Stromal cell of bone marrow (primary cell): ENCODE measurements at regions not wholly inside any gene's neighbourhood (a gene's known extent, or its start where the extent isn't known, plus 50 kb on each side); places are given as distances from the start of the nearest gene placed in this dataset.
"Not testable (repeated sequence)": the region's sequence is repeated elsewhere in the genome, so short reads cannot be mapped to it uniquely, and the experiment has no call there.

ENCODE experiments used
- DNase-seq: peaks from one replicate; pipeline ENCODE4 v3.0.0-alpha.2; 2012; ENCODE audit warnings: low read depth

DNA sequence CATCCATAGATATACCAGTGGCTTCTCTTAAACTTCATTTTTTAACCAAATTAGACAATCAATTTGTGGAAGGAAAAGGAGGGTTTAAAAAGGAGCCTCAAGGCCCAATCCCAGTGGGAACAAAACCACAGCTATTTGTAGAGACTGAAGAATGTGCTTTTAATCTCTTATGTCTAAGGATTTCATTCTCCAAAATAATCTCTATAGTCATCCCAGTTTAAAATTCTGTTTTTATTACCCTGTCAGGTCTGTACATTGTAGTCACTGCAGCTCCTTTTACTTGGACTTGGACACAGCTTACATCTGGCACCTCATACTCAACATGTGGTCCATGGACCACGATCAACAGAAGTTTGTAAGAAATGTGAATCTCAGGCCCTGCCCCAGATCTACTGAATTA, 152.1 kb upstream of the STMND1 start:
- peak; percentile 37 for DNase-seq

DNA sequence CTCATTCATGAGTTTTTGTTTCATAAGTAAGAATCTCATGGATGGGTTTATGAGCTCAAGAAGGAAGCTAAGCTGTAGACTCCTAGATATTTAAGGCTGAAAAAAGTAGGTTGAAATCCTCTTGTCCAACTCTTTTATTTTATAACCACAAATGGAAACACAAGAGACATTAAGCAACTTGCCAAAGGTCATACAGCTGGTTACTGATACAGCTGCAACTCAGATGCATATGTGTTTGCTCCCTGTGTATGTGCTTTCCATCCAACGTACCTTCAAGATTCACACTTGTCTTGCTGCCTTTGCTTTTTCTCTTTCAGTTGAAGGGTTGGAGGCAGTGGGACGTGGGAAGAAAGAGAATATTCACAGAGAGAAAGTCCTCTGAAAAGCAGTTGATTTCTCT, 153.5 kb upstream of the STMND1 start:
- no peak for DNase-seq

DNA sequence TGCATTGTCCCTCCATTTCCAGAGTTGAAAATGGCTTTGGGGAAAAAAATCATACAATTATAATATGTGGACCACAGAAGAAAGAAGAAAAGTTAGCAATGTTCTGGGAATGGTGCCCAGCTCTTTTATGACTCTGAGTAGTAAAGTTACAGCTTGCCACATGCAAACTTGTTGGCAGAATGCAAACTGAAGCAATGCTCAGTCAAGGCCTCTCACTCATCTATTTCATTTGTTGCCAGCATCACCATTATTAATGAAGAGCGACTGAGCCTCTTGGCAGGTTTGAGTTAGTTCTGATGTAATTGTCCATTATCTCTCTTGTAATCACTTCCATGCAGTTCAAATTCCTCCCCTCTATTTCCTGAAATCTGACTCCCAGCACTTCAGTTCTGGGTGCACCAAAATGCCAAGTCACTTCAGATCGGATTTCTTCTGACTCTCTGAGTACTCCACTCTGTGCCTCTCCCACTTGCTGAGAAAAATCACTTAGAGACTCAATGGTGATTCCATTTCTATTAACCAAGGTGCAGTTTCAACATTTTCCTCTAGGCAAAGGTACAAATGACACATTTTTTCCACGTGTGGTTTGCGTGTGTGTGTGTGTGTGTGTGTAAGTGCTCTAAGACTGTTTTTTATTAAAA, 154.4 kb upstream of the STMND1 start:
- peak; percentile 99 for DNase-seq

DNA sequence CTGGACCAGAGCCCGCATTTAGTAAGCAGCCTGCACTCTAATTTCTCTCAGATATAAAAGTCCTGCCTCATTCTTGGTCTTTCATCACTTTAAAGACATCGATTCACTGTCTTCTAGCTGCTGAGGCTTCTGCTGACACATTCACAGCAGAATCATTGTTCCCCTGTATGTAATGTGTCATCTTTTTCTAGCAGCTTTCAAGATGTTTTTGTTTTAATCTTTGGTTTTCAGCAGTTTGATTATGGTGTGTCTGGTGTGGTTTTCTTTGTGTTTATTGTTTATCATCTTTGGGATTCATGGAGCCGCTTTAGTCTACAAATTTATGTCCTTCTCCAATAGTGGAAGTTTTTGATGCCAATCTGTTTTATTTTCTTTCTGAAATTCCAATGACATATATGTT, 157.3 kb upstream of the STMND1 start:
- no peak for DNase-seq

DNA sequence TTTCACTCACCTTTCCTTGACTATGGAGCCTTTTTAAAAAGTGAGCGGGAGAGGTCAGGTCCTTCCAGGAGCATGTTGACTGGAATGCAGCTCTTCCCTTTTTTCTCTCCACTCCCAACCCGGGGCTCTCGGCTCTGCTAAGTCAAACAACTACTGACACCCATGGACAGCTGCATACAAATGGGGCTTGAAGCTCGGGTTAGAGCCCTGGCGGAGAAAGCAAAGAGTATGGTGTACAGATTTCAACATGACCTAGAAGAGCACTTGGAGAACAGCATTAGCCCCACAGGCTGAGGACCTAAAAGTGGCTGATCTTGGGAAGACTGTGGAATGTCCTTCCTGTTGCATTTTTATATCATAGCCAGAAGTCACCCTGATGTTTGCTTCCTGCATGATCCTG, 162.0 kb upstream of the STMND1 start:
- no peak for DNase-seq

DNA sequence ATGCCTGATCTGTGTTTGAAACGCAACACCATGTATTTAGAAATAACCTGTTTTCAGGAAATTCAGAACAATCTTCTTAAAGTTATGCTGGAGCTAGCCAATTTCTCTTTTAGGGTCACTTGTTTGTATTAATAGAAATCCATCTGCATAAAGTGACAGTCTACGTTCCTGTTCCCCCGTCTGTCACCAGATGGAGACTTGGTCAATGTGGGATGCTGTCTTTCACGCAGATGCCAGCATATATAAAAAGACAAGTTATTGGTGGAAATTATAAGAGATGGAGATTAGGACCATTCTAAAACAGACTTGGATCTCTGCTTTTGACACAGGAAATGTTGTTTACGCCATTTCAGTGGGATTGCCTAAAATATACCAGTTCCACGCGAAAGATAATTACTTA, 162.5 kb upstream of the STMND1 start:
- DNase-seq: no peak

DNA sequence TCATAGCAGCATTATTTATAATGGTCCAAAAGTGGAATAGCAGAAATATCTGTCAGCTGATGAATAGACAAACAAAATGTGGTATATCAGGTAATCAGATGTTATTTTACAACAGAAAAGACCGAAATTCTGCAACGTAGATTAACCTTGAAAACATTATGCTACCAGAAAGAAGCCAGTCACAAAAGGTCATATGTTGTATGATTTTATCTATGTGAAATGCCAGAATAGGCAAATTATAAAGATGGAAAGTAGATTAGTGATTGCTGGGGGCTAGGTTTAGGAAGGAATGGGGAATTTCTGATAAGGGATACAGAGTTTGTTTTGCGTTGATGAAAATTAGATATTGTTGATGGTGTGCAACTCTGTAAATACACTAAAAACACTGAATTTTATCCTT, 165.0 kb upstream of the STMND1 start:
- DNase-seq: no peak

DNA sequence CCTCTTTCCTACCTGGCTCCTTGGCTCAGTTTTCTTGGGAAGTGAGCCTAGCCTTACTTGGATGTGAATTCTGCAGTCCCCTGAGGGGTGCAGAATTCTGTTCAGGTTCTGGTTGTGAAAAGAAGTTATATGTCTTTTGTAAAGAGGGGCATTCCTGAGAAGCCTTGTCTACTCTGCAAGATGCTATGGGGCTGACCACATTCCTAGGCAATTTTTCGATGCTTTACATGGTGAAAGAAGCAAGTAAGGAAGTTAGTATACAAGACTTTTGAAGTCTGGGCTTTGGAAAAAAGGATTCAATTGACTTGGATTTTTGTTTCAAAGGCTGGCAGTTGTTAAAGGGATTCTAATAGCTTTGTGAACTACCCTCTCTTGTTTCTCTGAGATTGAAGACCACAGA, 167.9 kb upstream of the STMND1 start:
- DNase-seq: no peak

DNA sequence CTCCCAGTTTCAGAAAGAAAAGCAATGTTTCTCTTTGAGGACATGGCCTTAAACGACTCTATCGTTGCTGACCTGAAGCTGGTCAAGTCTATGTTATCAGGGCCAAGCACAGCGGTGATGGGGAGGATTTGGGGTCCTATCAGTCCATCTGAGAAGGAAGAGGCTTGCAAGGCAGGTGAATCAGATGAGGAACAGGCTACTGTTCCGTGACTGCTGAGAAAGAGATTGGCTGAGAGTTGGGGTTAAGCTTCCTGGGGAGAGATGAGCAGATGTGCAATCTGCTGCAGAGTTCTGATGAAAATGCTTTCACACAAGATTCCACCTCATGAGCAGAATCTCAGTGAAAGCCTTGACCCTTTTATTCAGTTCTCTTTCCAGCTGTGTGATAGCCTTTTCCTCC, 168.3 kb upstream of the STMND1 start:
- DNase-seq: no peak

DNA sequence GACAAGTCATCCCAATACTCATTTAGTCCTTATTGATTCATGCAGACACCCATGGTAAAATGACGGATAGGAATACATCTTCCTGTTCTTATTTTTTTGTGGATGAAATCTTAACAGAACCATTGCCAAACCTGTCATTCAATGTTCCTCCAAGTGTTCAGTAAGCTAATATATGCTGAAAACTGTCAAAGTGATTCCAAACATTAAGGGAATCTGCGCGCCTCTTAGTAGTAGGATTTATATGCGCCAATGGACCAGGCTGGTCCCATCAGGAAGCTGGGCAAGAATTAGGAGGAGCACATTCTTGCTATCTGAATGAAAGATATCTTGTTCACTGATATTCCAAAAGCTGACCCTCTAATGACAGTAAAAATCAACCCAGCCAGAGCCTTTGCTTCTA, 168.9 kb upstream of the STMND1 start:
- no peak for DNase-seq

DNA sequence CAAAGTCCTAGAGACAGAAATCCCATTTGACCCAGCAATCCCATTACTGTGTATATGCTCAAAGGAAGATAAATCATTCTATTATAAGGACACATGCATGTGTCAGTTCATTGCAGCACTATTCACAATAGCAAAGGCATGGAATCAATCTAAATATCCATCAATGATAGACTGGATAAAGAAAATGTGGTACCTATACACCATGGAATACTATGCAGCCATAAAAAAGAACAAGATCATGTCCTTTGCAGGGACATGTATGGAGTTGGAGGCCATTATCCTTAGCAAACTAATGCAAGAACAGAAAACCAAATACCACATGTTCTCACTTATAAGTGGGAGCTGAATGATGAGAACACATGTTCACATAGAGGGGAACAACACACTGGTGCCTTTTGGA, 169.8 kb upstream of the ATXN1 start:
- not testable (repeated sequence) for DNase-seq

DNA sequence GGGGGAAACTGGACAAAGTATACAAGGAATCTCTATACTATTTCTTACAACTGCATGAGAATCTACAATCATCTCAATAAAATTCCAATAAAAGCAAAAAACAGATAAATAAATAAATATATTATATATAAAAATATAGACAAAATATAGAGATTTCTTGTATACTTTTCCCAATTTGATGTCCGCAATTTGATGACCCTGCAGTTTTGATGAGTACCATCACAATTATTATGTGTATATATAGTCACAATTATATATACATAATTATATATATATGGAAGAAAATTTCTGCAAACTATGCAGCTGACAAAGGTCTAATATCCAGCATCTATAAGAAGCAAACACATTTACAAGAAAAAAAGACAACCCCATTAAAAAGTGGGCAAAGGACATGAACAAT, 169.2 kb upstream of the ATXN1 start:
- DNase-seq: no peak

DNA sequence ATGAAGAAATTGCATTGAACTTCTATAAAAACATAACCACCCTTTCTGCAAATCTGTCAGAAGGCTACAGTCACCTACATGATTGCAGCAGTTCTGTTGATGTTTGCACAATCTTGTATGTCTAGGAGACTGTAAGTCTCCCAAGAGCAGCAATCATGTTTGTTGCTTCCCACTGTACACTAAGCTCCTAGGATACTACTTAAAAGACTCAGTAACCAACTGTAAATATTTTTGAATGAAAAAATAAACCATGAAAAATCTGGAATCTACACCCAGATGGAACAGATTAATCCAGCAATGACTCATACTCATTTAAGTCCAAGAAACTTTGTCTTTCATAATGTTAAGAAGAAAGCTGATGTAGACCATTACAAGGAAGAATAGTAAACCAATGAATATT, 168.5 kb upstream of the ATXN1 start:
- peak; percentile 95 for DNase-seq

DNA sequence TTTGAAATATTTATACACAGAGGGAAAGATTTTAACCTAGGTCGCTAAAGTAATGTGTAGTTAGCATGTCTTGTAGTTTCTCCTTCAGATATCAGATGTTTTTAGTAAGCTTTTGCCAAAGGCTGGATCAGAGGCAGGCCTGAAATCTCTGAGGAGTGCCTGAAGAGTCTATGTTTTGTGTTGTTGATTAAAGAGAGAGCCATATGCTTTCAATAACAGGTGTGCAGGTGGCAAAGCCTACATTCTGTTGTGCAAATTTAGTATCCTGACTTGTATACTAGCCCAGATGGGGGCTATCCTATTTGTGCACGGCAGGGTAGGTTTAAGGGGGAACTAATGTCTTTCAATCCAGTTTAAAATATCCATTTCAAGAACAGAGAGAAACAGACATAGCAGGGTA, 167.1 kb upstream of the ATXN1 start:
- no peak for DNase-seq

DNA sequence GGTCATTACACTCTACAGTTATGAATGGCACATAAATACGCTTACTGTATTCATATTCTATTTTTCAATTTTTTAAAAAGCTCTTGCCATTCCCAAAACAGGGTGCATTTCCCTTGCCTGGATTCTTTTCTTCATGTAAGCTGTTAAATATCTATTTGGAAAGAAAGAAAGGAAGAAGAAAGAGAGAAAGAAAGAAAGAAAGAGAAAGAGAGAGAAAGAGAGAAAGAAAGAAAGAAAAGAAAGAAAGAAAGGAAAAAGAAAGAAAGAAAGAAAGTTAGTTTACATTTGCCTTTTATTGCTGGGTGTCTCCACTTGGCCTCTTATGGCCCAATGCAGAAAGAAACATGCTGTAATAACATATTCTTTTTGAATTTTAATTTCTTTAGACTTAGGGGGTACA, 165.9 kb upstream of the ATXN1 start:
- DNase-seq: no peak

DNA sequence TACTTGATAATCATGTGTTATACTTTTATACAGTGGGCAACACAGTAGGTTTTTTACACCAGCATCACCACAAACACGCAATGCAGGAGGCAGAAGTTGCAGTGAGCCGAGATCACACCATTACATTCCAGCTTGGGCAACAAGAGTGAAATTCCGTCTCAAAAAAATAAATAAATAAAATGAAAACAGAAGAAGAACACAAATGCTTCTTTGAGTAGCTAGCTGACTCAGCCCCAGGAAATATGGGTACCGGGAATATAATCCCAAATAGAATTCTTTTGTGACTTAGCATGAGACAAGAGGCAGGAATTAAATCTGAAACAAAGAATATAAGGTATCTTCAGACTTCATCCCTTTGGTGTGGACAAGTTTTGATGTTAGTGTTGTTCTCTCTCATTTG, 164.2 kb upstream of the ATXN1 start:
- no peak for DNase-seq

DNA sequence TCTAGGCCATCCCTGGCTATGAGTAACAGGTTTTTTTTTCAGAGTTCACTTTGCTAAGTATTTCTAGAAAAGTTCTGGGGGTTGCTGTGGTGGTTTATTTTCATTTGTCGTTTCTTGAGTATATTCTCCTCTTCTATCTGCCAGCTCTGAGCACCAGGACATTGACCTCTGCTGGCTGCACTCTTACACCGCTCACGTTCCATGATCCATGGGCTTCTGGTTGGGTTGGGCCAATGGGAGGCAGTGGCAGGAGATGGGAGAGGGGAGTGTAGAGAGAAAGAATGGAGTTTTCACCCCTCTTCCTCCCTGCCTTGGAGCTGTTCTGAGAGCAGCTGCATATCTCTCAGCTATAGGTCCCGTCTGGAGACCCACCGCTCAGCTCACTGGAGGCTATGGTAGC, 161.0 kb upstream of the ATXN1 start:
- DNase-seq: no peak

DNA sequence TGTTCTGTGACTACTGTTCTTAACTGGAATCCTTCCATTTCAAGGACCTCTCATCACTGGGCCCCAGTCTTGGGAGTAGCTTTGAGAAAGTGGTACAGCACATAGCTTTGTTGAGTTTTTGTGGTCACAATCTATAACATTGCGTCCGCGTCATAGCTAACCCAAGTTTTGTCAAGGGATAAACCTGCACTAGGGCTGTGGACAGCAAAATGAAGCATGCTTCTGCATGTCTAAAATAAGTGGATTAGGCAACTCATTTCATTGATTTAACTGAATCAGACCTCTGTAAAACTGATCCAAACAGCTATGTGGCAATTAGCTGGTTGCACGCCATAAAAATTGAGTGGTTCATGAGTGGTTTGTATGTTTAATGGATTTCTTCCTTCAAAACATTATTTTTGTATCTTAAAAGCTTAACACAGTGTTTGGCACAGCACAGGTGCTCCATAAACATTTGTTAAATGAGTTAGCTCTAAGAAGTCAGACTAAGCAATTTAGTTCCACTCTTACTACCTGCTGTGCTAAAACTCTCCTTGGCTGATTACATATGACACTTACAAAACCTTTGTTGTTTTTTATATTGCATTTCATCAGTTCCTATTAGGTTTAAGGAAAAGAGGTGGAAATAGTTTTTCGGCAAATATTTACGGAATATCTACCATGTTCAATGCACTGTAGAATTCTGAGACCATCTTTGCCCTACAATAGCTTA, 160.3 kb upstream of the ATXN1 start:
- DNase-seq: peak; percentile 35

DNA sequence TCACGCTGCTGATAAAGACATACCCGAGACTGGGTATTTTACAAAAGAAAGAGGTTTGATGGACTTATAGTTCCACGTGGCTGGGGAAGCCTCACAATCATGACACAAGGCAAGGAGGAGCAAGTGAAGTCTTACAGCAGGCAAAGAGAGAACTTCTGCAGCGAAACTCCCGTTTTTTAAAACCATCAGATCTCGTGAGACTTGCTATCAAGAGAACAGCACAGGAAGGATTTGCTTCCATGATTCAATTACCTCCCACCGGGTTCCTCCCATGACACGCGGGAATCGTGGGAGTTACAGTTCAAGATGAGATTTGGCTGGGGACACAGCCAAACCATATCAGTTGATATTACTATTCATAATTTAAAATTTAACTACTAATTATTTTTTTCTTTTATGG, 157.3 kb upstream of the ATXN1 start:
- DNase-seq: no peak

DNA sequence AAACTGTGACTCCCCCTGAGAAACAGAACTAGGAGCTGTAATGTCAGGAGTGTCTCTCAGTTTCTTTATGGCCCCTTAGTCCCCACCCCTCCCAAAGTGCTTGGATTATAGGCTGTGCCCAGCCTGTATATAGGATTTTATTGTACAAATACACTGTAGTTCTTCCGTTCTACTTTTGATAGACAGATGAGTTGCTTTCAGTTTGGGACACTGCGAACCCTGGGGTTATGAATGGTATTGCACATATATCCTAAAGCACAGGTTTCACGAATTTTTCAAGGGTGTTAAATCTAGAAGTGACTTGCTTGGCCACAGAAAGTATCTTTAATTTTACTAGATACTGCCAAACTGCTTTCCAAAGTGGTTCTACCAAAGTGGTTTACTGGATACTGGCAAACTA, 152.9 kb upstream of the ATXN1 start:
- DNase-seq: no peak

DNA sequence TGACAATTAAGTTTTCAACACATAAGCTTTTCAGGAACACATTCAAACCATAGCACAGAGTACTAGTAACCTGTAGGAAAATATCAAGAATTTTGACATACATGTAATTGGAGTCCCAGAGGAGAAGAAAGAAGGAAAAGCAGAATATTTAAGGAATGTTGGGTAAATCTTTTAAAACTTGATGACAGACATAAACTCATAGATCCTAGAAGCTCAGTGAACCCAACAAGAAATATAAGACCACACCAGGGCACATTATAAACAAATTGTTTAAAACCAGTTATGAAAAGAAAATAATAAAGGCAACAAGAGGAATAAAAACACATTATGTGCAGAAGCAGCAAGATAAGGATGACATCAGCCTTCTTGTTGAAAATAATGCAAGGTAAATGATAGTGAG, 151.5 kb upstream of the ATXN1 start:
- no peak for DNase-seq

DNA sequence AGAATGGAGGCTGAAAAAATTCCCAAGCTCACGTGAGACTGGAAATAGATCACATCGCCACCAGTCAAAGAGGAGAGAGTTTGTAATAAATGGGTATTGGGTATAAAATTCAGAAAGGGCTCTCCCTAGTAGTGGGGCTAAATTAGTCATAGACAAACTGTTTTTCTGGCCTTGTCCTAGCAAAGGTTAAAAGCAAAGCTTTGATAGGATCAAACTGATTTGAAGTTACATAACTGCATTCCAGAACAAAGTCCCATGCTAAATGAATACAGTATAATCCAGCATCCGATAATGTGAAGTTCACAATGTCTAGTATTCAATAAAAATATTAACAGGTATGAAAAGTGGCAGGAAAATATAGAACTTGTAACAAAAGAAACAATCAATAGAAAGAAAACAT, 149.8 kb upstream of the ATXN1 start:
- no peak for DNase-seq

DNA sequence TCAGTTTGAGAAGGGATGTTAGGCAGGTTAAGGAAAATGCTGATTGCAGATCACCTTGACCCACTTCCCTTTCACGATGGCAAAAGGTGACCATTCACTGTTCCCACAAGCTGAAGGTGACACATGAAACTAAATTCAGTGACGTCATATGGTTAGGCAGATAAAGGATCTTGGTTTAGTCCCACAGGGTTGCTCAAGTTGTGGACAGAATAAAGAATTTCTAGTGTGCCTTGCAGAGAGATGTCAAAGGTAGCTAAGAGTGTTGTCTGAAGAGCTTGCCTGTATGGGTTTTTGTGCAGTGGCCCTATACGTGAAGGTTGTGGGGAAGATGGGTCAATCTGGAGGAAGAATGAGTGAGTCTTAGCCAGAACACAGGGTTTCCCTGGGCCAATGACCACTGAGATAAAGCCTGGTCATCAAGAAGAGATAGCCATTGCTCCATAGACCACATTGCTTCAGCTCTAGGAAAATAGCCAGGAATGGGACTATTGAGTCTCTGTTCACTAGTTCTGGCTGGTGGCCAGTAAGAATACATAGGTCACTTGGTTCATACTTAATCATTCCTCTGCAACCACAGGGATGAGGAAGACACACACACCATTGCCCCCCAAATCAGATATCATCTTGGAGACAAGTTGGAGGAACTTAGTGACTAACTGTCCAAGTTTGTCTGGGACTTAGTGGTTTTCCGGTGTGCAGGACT, 148.5 kb upstream of the ATXN1 start:
- peak; percentile 56 for DNase-seq

DNA sequence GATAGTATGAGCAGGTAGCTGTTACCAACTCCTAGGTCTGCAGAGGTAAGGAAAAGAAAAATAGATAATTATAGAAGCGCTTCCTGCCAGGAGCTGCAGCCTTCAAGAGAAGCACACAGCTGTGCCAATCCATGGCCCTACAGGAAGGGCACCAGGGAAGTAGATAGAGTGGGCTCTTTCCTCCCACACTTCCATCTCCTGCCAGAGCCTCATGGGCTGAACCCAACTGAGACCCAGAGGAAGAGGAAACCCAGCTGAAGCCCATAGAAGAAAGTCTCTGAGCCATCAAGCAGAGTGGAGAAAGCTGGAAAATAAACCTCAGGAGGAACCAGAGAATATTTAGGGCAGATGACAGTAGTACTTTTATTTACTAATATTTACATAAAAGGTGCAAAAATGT, 146.7 kb upstream of the ATXN1 start:
- no peak for DNase-seq
